ENCODE measurements at regions not wholly inside any gene's neighbourhood (a gene's known extent, or its start where the extent isn't known, plus 50 kb on each side); places are given as distances from the start of the nearest gene placed in this dataset.

DNA sequence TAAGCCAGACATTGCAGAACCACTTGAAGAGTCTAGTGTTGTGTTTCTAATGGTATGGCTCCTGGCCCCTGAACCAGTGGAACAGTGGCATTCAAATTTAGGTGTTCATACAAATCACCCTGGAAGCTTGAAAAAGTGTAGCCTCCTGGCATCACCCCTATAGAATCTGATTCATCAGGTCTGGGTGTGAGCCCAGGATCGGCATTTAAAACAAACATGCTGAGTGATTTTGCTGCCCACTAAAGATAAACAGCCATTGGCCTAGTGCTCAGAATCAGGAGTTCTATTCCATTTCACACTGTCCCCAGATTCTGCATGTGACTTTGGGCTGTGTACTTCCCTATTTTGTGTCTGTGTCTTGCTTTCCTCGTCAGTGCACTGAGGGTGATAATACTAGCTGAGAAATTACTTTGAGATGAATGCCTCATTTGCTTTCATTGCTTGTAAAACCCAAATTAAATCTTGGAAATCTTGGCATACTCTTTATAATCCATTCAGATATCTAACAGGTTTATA, 241.5 kb upstream of the CLINT1 start:
- H3K4me3 ChIP-seq (ENCODE audit: low read depth, poor library complexity, severe bottlenecking): no peak overlapping the region
- TF ChIP-seq POLR2A (IDR thresholded peaks at IDR 0.05): no peak
- TF ChIP-seq, protein P1, sequence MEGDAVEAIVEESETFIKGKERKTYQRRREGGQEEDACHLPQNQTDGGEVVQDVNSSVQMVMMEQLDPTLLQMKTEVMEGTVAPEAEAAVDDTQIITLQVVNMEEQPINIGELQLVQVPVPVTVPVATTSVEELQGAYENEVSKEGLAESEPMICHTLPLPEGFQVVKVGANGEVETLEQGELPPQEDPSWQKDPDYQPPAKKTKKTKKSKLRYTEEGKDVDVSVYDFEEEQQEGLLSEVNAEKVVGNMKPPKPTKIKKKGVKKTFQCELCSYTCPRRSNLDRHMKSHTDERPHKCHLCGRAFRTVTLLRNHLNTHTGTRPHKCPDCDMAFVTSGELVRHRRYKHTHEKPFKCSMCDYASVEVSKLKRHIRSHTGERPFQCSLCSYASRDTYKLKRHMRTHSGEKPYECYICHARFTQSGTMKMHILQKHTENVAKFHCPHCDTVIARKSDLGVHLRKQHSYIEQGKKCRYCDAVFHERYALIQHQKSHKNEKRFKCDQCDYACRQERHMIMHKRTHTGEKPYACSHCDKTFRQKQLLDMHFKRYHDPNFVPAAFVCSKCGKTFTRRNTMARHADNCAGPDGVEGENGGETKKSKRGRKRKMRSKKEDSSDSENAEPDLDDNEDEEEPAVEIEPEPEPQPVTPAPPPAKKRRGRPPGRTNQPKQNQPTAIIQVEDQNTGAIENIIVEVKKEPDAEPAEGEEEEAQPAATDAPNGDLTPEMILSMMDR (IDR thresholded peaks at IDR 0.05): no peak
- WGBS, 2 donors: 42 to 52% methylated on average over 2 of the region's 2 CpGs
- intact Hi-C loops (cut with DNase I; ENCODE audit: low total_unique reads): no loop called here
- DNase-seq (ENCODE audit: low spot score in 2 of 2): no peak

DNA sequence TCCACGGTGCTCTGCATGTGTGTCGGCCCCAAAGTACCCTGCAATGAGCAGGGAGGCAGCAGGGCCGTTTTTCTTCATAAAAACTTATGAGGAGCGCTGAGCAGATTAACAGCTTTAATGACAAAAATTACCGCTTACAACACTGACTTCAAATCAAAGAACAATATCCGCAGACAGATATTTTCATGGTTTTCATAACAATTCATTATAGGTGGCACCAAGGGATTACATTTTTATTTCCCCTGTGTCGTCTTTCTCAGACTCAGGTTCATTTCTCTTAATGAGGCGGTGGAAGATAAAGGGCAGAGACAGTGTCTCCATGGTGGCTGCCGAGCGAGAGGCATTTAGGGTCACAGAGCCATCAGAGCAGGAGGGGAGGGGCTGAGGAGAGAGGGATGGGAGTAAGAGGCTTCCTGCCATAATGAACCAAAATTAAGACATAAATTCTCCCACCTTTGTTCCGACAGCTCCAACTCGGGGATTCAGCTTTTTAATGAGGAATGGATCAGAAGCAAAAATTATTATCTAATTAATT, 240.7 kb upstream of the CLINT1 start:
- WGBS, 2 donors: 84% methylated on average over 12 of the region's 12 CpGs

DNA sequence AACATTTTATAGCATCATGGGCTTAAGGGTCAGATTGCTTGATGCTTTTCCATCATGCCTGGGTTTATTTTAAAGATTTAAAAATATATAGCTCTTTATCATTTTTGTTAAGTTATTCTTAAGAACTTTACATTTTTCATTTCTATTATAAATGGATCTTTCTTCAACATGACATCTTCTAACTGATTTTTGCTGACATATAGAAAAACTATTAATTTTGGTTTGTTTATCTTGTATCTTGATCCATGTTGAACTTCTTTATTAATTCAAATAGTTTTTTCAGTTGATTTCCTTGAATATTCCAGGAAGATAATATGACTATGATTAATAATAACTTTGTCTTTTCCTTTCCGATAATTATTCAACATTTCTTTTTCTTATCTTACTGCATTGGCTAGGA, 237.9 kb upstream of the CLINT1 start:
- 95 to 100% methylated on average over 1 of the region's 1 CpG for WGBS, 2 donors
- TF ChIP-seq, protein P1 (IDR thresholded peaks at IDR 0.05): no peak
- TF ChIP-seq POLR2A (IDR thresholded peaks at IDR 0.05): no peak
- intact Hi-C loops (cut with DNase I; ENCODE audit: low total_unique reads): loop anchor here (10.0 kb wide), 1 partner anchor 68 kb away; no protein-coding TSS in a partner anchor
- no peak for DNase-seq (ENCODE audit: low spot score in 2 of 2)
- H3K4me3 ChIP-seq (ENCODE audit: low read depth, poor library complexity, severe bottlenecking): no peak overlapping the region

More for the DNA sequence above, 240.7 kb upstream of the CLINT1 start:
- TF ChIP-seq POLR2A (IDR thresholded peaks at IDR 0.05): no peak
- TF ChIP-seq, protein P1 (IDR thresholded peaks at IDR 0.05): no peak
- intact Hi-C loops (cut with DNase I; ENCODE audit: low total_unique reads): loop anchor here (10.0 kb wide), 1 partner anchor 65 kb away; no protein-coding TSS in a partner anchor
- no peak for DNase-seq (ENCODE audit: low spot score in 2 of 2)
- H3K4me3 ChIP-seq (ENCODE audit: low read depth, poor library complexity, severe bottlenecking): no peak overlapping the region

DNA sequence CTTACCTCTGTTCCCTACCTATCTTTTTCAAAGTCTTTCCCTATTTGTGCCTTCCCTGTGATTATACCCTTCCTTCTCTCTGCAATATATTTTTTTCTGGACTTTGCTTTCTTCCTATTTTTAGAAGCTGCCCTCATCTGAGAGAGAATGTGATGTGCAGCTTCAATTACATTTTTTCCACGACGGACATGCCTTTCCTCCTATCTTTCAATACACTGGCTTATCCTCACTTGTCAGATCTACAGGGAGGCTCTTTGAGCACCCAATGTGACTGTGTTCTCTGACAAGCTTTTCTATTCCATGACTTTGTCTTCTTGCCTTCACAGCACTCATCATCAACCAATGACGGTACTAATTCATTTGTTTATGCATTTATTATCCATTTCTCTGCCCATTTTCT, 227.9 kb upstream of the CLINT1 start:
- WGBS, 2 donors: 45 to 50% methylated on average over 3 of the region's 3 CpGs
- H3K4me3 ChIP-seq (ENCODE audit: low read depth, poor library complexity, severe bottlenecking): no peak overlapping the region
- intact Hi-C loops (cut with DNase I; ENCODE audit: low total_unique reads): no loop called here
- no peak for TF ChIP-seq POLR2A (IDR thresholded peaks at IDR 0.05)
- TF ChIP-seq, protein P1 (IDR thresholded peaks at IDR 0.05): no peak
- no peak for DNase-seq (ENCODE audit: low spot score in 2 of 2)

DNA sequence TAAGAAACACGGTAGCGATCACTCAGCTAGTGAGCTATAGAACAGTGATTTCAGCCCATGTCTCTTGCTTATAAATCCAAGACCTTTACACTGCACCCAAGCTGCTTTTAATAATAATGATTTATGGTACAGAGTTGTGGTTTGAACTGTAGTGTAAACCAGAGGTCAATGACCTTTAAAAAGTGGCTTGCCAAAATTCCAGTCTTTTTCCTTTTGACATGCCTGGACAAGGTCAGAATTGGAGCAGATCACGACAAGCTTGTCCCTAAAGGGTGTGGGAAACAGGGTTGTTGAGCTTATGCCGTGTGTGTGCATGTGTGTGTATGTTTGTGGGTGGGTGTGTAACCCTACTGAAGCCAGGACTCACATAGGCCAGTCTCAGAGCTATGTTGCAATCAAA, 225.3 kb upstream of the CLINT1 start:
- 25 to 30% methylated on average over 4 of the region's 4 CpGs for WGBS, 2 donors

More for the DNA sequence above, 225.3 kb upstream of the CLINT1 start:
- intact Hi-C loops (cut with DNase I; ENCODE audit: low total_unique reads): no loop called here
- no peak for TF ChIP-seq POLR2A (IDR thresholded peaks at IDR 0.05)
- TF ChIP-seq, protein P1 (IDR thresholded peaks at IDR 0.05): no peak
- DNase-seq (ENCODE audit: low spot score in 2 of 2): no peak
- H3K4me3 ChIP-seq (ENCODE audit: low read depth, poor library complexity, severe bottlenecking): no peak overlapping the region

All from lower leg skin (tissue), 4 donors.